ENCODE measurements at regions not wholly inside any gene's neighbourhood (a gene's known extent, or its start where the extent isn't known, plus 50 kb on each side); places are given as distances from the start of the nearest gene placed in this dataset.

GRCh38 chr22:22099833-22100812 is 117.5 kb upstream of the TOP3B start:
- CTCF ChIA-PET = interaction anchor here (1.5 kb wide), 1 partner anchor 38 kb away, joined by 3 read pairs; no protein-coding TSS in a partner anchor
- POLR2A ChIA-PET = no interaction called here

DNA sequence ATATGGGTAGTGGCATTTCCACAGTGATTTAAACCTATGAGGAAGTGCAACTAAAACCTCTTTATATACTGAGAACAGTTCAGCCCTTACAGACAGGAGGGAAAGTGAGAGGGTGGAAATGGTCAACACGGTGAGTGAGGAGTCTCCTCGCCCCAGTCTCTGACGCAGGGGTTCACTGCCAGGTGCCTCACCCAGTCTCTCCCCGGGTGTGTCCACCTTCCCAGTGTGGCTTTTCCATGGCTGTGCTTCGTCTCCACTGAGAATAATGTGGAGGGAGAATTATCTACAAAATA is 116.6 kb upstream of the TOP3B start:
- ChIA-PET CTCF (interaction anchor here (1.2 to 1.5 kb wide), 2 partner anchors 11 to 39 kb away, joined by 3 read pairs; no protein-coding TSS in a partner anchor), POLR2A (no interaction called here)

DNA sequence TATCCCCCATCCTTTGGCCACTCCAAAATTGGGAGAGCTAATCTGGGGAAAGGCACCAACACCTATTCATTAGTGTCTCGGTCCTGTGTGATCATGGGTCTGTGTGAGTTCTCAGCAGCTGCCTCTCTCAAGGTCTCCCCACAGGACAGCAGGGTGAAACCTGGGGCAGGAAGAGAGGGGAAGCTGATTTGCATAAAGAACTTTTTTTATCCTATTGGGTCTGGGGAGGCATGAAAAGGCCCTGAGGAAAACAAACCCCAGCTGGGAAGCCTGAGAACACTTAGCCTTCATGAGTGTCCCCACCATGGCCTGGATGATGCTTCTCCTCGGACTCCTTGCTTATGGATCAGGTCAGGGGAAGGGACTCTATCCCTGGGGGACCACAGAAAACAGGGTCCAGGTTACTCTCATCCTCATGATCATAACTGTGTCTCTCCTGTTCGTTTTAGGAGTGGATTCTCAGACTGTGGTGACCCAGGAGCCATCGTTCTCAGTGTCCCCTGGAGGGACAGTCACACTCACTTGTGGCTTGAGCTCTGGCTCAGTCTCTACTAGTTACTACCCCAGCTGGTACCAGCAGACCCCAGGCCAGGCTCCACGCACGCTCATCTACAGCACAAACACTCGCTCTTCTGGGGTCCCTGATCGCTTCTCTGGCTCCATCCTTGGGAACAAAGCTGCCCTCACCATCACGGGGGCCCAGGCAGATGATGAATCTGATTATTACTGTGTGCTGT is 116.0 kb upstream of the TOP3B start:
- ChIA-PET CTCF (interaction anchor here (1.2 kb wide), 1 partner anchor 11 kb away, joined by 3 read pairs; no protein-coding TSS in a partner anchor), POLR2A (no interaction called here)

DNA sequence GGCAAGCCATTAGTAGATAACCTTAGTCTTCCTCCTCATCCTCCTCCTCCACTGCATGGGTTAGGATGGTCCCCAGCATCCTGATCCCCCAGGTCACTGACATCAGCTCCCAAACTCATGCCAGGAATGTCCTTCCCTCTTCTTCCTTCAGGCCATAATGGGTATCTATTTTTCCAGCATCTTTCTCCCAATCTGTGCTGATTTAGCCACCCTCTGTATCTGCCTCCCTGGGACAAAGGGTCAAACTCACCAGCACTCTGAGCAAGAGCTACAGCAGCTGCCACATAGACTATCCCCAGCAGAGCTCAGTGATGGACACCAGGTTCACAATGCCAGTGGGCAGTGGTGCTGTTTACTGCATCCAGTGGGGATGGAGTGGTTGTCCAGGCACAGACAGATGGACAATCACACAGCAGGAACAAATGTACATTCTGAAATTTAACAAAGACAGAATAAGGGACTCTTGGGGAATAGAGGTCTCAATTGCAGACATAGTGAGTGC is 115.2 kb upstream of the TOP3B start:
- POLR2A ChIA-PET = no interaction called here
- CTCF ChIA-PET = interaction anchor here (1.2 kb wide), 1 partner anchor 12 kb away, joined by 3 read pairs; no protein-coding TSS in a partner anchor

GRCh38 chr22:22094921-22095320 is 112.3 kb upstream of the TOP3B start:
- POLR2A ChIA-PET = no interaction called here
- CTCF ChIA-PET = no interaction called here

DNA sequence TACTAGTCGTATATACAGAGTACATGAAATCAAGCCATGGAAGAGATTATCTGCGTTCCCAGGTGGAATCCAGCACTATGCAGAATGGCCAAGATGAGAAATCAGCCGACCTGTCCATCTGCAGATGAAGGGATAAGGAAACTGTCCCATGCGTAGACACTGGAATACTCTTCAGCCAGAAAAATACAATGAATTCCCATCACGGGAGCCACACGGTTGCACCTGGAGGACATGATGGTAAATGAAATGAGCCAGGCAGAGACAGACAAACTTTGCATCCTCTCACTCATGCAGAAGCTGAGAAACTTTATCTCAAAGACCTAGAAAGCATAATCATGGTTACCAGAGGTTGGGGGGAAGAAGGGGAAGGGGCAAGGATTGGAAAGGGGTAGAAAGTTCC is 111.9 kb upstream of the TOP3B start:
- ChIA-PET POLR2A (no interaction called here), CTCF (no interaction called here)

- ChIA-PET CTCF (no interaction called here), POLR2A (no interaction called here)
Measured at GRCh38 chr22:22093743-22094142, 111.2 kb upstream of the TOP3B start.

GRCh38 chr22:22092974-22093373 is 110.4 kb upstream of the TOP3B start:
- ChIA-PET CTCF (no interaction called here), POLR2A (no interaction called here)

GRCh38 chr22:22092101-22092500 is 109.5 kb upstream of the TOP3B start:
- ChIA-PET CTCF (interaction anchor here (0.7 kb wide), 1 partner anchor 21 kb away, joined by 5 read pairs; no protein-coding TSS in a partner anchor), POLR2A (no interaction called here)

DNA sequence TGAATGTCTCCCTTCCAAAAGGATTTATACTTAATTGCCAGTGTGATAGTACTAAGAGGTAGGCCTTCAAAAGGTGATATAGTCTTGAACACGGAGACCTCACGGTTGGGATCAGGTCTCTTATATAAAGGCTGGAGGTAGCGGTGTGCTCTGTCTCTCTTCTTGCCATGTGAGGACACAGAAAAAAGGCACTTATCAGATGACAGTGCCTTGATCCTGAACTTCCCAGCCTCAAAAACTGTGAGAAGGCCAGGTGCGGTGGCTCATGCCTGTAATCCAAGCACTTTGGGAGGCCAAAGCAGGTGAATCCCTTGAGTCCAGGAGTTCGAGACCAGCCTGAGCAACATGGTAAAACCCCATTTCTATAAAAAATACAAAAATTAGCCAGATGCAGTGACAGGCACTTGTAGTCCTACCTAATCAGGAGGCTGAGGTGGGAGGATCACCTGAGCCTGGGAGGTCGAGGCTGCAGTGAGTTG is 108.9 kb upstream of the TOP3B start:
- ChIA-PET CTCF (interaction anchor here (0.7 kb wide), 1 partner anchor 20 kb away, joined by 5 read pairs; no protein-coding TSS in a partner anchor), POLR2A (no interaction called here)

DNA sequence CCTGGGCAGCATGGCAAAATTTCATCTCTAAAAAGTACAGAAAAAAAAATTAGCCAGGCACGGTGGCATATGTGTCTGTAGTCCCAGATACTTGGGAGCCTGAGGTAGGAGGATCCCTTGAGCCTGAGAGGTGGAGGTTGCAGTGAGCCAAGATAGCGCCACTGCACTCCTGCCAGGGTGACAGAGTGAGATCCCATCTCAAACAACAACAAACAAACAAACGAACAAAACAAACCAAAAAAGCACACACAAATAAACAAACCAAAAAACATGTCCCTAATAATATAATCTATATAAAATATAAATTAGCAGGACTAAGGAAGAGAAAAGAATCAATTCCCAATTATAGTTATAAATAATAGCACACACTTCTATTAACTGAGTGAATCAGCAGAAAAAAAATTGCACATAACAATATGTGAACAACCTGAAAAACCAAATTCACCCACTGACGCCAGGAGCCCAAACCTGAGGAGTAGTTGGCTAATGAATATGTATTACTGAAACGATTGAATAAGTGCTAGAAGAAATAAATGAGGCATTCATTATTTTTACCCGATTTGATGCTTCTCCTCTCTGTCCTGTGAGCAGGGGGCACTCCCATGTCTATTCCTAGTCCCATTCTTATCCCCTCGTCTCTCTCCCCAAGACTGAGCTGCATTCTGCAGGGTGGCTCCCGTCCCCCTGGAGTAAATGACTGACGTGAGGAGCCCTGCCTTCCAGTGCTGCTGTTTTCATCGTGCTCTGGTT is 108.2 kb upstream of the TOP3B start:
- CTCF ChIA-PET = no interaction called here
- POLR2A ChIA-PET = no interaction called here

- ChIA-PET POLR2A (no interaction called here), CTCF (interaction anchor here (0.5 kb wide), 1 partner anchor 115 kb away, joined by 3 read pairs; no protein-coding TSS in a partner anchor)
Measured at GRCh38 chr22:22089459-22090308, 107.1 kb upstream of the TOP3B start.

- CTCF ChIA-PET = no interaction called here
- POLR2A ChIA-PET = no interaction called here
Measured at GRCh38 chr22:22088658-22089458, 106.3 kb upstream of the TOP3B start.

DNA sequence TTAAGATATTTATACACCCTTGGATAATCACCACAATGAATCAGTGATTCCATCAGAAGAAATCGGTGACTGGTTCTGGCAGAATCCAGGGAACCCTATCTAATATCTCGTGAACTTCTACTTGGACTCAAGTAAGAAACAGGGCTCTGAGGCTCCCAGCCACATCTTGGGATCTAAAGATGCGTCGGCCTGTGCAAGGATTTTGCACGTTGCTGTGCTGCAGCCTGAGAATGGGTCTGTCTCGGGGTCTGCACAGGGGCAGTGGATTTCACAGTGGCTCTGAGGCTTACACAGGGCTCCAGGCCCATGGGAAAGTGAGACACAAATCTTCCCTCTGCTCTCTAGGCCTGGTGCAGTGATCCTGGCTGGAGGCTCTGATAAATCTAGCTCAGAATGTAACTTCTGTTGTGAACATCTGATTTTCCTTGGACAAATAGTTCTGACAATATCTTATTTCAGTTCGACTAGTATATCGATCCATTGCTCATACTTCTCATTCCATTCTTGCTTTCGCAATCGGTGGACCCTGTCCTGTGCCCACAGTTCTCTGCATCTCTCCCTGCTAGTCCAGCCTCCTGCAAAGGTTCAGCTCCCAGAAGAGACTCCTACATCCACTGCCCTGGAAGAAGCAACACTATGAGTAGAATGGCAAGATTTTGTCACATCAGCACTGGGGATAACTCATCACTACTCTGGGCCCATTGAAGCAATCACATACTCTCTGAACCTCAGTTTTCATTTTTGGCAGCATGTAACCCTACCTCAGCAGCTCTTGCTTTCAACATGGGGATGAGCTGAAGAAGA is 105.5 kb upstream of the TOP3B start:
- ChIA-PET CTCF (no interaction called here), POLR2A (no interaction called here)

- ChIA-PET POLR2A (no interaction called here), CTCF (no interaction called here)
Measured at GRCh38 chr22:22086501-22087158, 104.0 kb upstream of the TOP3B start.

- POLR2A ChIA-PET = no interaction called here
- CTCF ChIA-PET = no interaction called here
Measured at GRCh38 chr22:22085702-22086500, 103.3 kb upstream of the TOP3B start.
